ACC112 (cell line): ENCODE measurements at regions not wholly inside any gene's neighbourhood (a gene's known extent, or its start where the extent isn't known, plus 50 kb on each side); places are given as distances from the start of the nearest gene placed in this dataset.
"Not testable (repeated sequence)": the region's sequence is repeated elsewhere in the genome, so short reads cannot be mapped to it uniquely, and the experiment has no call there.

Experiments
- H2AFZ ChIP-seq: fragments of 200-600 bp; sonication (generic); one replicate; pipeline ENCODE4 v1.6.0; 2017; ENCODE audit warnings: antibody characterized with exemption, low read length; ENCODE audit not compliant: unreplicated experiment
- H3K27ac ChIP-seq: fragments of 200-600 bp; sonication (generic); 2 replicates; pipeline ENCODE4 v1.5.1; 2014; ENCODE audit warnings: low read depth, mild to moderate bottlenecking, antibody characterized with exemption, low read length, moderate library complexity
- H3K27me3 ChIP-seq: fragments of 200-600 bp; sonication (generic); 2 replicates; pipeline ENCODE4 v1.6.1; 2014; ENCODE audit warnings: mild to moderate bottlenecking, antibody characterized with exemption, low read length, moderate library complexity, mixed read lengths; ENCODE audit not compliant: insufficient read depth
- H3K36me3 ChIP-seq: fragments of 200-600 bp; sonication (generic); 2 replicates; pipeline ENCODE4 v1.6.1; 2016; ENCODE audit warnings: mild to moderate bottlenecking, antibody characterized with exemption, low read length, moderate library complexity, mixed read lengths; ENCODE audit not compliant: insufficient read depth
- H3K4me1 ChIP-seq: fragments of 200-600 bp; sonication (generic); one replicate; pipeline ENCODE4 v1.6.1; 2016; ENCODE audit warnings: low read length, mixed read lengths; ENCODE audit not compliant: insufficient read depth, unreplicated experiment, control insufficient read depth
- H3K4me3 ChIP-seq: fragments of 200-600 bp; sonication (generic); 2 replicates; pipeline ENCODE4 v1.5.1; 2014; ENCODE audit warnings: mild to moderate bottlenecking, low read depth, low read length
- H3K79me2 ChIP-seq: fragments of 200-600 bp; sonication (generic); one replicate; pipeline ENCODE4 v1.6.0; 2016; ENCODE audit warnings: low read length; ENCODE audit not compliant: control insufficient read depth, unreplicated experiment, insufficient read depth

DNA sequence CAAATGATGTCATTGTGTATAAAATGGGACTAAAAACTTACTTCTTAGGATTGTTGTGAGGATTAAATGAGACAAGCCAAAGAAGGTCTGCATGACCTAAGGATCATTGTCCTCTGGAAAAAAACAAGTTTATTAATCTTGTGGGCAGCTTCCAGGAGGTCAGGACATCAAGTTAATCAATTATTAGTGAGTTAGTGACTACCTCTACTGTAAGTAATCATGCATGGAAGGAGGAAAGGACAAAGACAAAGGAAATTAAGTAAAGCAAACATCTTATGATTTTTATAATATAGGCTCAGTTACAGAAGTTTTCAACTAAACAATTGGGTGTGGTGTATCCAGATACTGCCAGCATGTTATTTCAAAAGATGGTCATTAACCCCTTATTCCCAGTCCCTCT, 129.3 kb upstream of the TUT7 start:
- Histone ChIP-seq H3K27me3 (no peaks in the 10 kb centered on the region), H3K27ac (no peak overlapping the region), H3K4me1 (no peaks in the 10 kb centered on the region), H2AFZ (no peak overlapping the region), H3K4me3 (no peak overlapping the region), H3K36me3 (no peaks in the 10 kb centered on the region), H3K79me2 (no peaks in the 10 kb centered on the region)

DNA sequence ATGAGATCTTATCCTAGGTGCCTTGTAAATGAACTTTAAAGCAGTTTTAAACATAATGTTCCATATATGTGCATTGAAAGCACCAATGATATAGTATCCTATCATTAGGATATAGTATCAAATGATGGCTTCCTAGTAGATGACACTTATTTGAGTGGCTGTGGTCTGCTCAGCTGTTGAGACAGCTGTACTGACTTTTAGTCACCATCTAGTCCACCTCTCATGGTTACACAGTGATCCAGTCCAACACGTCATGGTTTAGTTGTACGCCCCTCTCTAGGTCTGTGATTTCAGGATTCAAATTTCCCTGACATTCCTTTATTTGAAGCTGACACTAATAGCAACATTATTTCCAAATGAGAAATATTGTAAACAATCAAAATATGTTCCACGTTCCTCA, 127.3 kb upstream of the TUT7 start:
- Histone ChIP-seq H3K36me3 (no peaks in the 10 kb centered on the region), H3K27me3 (no peaks in the 10 kb centered on the region), H2AFZ (no peak overlapping the region), H3K4me1 (no peaks in the 10 kb centered on the region), H3K79me2 (no peaks in the 10 kb centered on the region), H3K27ac (no peak overlapping the region), H3K4me3 (no peak overlapping the region)

DNA sequence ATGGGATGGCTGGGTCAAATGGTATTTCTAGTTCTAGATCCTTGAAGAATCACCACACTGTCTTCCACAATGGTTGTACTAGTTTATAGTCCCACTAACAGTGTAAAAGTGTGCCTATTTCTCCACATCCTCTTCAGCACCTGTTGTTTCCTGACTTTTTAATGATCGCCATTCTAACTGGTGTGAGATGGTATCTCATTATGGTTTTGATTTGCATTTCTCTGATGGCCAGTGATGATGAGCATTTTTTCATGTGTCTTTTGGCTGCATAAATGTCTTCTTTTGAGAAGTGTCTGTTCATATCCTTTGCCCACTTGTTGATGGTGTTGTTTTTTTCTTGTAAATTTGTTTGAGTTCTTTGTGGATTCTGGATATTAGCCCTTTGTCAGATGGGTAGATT, 121.0 kb upstream of the TUT7 start:
- not testable (repeated sequence) for H3K27me3 ChIP-seq, H3K79me2 ChIP-seq, H3K4me3 ChIP-seq, H3K27ac ChIP-seq, H2AFZ ChIP-seq, H3K36me3 ChIP-seq, H3K4me1 ChIP-seq

DNA sequence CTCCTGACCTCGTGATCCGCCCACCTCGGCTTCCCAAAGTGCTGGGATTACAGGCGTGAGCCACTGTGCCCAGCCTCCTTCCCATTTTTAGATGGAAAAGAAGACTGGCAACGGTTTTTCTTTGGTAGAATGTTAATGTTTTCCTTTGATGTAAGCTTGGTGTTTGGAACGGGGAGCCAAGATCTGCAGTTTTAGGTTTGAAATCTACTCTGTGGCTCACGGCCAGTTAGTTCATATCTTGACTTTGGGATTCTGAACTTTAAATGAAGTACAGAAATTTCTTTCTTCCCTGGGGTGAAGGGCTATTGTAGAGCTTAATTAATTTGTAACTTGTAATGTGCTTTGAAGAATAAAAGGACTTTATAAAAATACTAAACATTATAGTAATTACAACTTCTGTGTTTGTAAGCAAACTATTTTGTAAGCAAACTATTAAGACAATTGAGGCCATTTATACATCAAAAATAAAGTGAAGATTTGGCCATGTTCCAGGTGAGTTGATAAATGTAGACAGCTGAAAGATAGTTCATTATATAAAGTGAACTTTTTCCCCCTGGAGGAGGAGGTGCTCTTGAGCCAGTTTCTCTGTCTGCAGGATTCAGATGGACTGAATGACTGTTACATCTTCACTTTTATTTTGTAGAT, 117.1 kb upstream of the TUT7 start:
- Histone ChIP-seq H3K4me3 (no peak overlapping the region), H2AFZ (no peak overlapping the region), H3K36me3 (no peaks in the 10 kb centered on the region), H3K27me3 (no peaks in the 10 kb centered on the region), H3K27ac (no peak overlapping the region), H3K79me2 (no peaks in the 10 kb centered on the region), H3K4me1 (no peaks in the 10 kb centered on the region)

DNA sequence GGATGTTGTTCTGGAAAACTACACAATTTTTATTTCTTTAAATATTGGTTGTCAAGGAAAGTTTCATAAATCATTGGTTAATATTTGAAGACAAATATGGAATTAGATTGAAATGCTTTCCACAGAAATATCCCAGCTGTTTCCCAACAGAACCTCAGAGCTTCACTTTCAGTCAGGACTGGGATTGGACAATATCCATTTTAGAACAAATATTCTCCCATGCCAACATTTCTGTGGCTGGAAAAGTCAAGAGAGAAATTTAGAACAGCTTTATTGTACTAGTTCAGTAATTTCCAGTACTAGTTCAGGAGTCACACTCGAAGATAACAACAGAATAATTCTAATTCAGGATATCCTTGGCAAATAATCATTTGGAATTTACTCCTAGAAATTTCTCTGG, 116.1 kb upstream of the TUT7 start:
- Histone ChIP-seq H3K79me2 (no peaks in the 10 kb centered on the region), H3K36me3 (no peaks in the 10 kb centered on the region), H3K4me3 (no peak overlapping the region)

DNA sequence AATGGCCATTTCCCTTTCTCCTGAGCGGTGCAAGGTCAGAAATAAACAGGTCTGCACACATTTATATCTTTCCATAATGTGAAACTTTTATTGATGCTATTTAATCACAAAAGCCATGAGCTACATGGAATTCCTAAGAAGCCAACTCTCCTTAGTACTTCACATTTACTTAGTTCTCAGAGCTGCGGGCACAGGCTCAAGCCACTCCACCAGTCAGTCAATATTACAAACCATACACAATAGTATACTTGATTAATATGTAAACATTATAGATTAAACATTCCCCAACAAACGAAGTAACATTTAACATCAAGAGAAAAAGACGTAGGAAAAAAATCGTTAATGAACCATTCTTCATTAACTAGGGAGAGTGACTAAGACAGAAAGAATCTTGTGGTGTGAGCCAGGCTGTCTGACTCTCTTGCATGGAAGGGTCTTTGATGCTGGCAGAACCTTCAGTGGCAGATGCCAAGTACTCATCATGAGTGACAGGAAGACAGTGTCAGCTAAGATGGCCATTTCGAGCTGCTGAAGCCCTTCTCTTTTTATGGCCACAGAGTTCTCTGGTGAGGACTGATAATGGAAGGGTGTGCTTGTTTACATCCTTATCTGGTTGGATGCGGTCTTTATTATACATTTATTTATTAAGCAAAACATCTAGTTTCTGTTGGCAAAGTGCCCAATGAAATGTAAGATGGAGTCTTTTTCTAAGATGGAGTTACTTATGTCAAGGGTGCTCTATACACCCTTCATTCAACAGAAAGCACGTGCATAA, 115.5 kb upstream of the TUT7 start:
- H2AFZ ChIP-seq = no peak overlapping the region
- no peak overlapping the region for H3K4me3 ChIP-seq
- no peak overlapping the region for H3K27ac ChIP-seq
- H3K4me1 ChIP-seq = no peaks in the 10 kb centered on the region
- no peaks in the 10 kb centered on the region for H3K36me3 ChIP-seq
- no peaks in the 10 kb centered on the region for H3K79me2 ChIP-seq
- no peaks in the 10 kb centered on the region for H3K27me3 ChIP-seq

More for the DNA sequence above, 116.1 kb upstream of the TUT7 start:
- H2AFZ ChIP-seq = no peak overlapping the region
- no peak overlapping the region for H3K27ac ChIP-seq
- H3K27me3 ChIP-seq = no peaks in the 10 kb centered on the region
- H3K4me1 ChIP-seq = no peaks in the 10 kb centered on the region

DNA sequence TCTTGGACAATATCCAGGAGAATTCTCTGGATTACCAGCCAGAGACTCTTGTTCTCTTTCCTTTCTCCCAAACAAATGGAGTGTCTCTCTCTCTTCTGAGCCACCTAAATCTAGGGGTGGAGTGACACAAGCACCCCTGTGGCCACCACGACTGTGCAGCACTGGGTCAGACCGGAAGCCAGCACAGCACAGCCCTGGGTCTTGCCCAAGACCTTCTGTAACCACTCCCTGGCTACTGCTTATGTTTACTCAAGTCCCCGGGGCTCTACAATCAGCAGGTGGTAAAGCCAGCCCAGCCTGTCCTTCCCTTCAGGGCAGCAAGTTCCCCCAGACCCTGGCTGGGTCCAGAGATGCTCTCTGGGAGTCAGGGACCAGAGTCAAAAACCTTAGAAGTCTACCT, 110.0 kb upstream of the TUT7 start:
- Histone ChIP-seq H3K27ac (no peak overlapping the region), H3K4me1 (no peaks in the 10 kb centered on the region), H3K36me3 (no peaks in the 10 kb centered on the region), H2AFZ (no peak overlapping the region), H3K4me3 (no peak overlapping the region), H3K27me3 (no peaks in the 10 kb centered on the region), H3K79me2 (no peaks in the 10 kb centered on the region)

DNA sequence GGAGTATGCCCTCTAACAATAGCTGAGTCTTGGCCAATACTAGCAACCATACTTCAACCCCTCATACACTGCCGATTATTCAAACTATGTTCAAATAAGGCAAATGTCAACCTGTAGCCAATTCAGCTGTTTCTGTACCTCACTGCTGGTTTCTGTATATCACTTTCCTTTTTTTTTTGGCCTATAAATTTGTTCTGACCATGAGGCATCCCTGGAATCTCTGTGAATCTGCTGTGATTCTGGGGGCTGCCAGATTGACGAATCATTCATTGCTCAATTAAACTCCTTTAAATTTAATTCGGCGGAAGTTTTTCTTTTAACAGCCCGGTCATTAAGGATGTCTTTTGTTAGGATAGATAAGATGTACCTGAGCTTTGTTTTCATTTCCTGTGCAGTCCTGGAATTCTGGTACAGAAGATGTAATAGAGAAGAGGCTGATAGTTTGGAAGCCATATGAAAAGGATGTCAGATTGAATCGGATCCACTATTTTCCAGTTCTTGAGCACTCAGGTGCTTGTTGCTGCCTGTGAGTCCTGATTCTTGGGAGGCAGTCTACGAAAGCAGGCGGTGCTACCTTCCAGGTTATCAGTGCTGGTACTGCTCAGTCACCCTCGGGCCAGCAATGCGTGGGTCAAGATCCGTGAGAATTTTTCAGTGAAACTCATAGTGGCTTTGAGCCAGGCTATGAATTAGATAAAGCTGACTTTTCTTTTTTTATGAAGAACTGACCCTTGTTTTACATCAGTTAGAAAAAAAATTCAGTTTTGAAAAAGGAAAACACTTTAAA, 106.2 kb upstream of the TUT7 start:
- Histone ChIP-seq H3K4me1 (no peaks in the 10 kb centered on the region), H3K79me2 (no peaks in the 10 kb centered on the region), H3K27ac (no peak overlapping the region), H3K27me3 (no peaks in the 10 kb centered on the region), H3K36me3 (no peaks in the 10 kb centered on the region), H2AFZ (no peak overlapping the region), H3K4me3 (no peak overlapping the region)

DNA sequence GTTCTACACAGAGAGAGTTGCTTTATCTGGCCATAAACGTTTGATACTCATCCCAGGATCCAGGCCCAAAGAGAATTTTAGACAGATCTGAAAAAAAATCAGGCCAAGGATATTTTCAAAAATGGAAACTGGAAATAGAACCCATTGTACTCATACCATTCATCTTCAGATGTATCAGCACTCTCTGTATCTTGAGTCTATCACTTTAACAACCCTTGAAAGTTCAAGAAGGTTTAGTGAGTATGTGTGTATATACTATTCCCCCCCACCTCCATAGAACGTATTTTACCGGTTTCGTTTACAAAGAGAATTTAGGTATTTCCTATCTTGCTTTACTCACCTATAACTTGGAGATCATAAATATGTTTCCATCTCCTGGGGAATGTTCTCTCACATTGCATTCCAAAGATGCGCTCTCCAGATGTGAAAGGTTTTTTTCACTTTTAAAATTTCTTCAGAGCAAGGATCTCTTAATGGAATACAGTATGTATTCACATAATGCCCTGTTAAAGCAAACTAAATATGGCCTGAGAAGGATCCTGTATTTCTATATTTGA, 105.5 kb upstream of the TUT7 start:
- no peaks in the 10 kb centered on the region for H3K36me3 ChIP-seq
- H2AFZ ChIP-seq = no peak overlapping the region
- peaks cover 3% of the 10 kb centered on the region for H3K4me1 ChIP-seq
- H3K79me2 ChIP-seq = no peaks in the 10 kb centered on the region
- no peak overlapping the region for H3K27ac ChIP-seq
- no peak overlapping the region for H3K4me3 ChIP-seq
- no peaks in the 10 kb centered on the region for H3K27me3 ChIP-seq

DNA sequence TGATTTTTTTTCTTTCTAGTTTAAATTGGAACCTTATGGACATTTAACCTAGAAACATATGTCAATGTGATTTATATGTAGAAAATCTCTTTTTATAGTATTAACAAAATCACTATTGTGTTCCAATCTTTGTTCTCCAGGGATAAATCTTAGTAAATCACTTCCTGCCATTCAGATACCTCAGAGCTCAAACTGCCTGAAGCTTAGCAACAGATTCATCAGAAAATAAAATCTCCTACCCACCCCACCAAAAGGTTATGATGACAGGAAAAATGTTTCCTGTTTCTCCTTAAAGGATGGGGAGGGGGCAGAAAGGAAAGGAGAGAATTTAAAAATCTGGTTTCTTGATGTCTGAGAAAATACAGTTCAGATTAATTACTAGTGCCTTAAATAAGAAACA, 105.0 kb upstream of the TUT7 start:
- H3K27me3 ChIP-seq = no peaks in the 10 kb centered on the region
- no peaks in the 10 kb centered on the region for H3K36me3 ChIP-seq
- H3K4me3 ChIP-seq = no peak overlapping the region
- no peaks in the 10 kb centered on the region for H3K79me2 ChIP-seq
- no peak overlapping the region for H2AFZ ChIP-seq
- peaks cover 3% of the 10 kb centered on the region for H3K4me1 ChIP-seq
- H3K27ac ChIP-seq = no peak overlapping the region
